Mucosa of descending colon (tissue), 3 donors: ENCODE measurements at regions not wholly inside any gene's neighbourhood (a gene's known extent, or its start where the extent isn't known, plus 50 kb on each side); places are given as distances from the start of the nearest gene placed in this dataset.

ENCODE experiments used
- ATAC-seq: fragments of 200-7000 bp; cut with Tn5 transposase; one replicate; pipeline ENCODE4 v1.9.1; 2020; ENCODE audit warnings: mild to moderate bottlenecking, moderate library complexity
- DNase-seq, 3 donors: peaks; one replicate each; pipeline ENCODE4 v3.0.0-alpha.2; 2020
- H3K36me3 ChIP-seq: fragments of 200-600 bp; one replicate; pipeline ENCODE4 v1.8.0; 2021; ENCODE audit warnings: low read depth, mild to moderate bottlenecking
- H3K4me1 ChIP-seq: fragments of 200-600 bp; one replicate; pipeline ENCODE4 v1.8.0; 2021; ENCODE audit warnings: low read depth, mild to moderate bottlenecking
- H3K4me3 ChIP-seq: fragments of 200-600 bp; one replicate; pipeline ENCODE4 v1.8.0; 2021; ENCODE audit warnings: mild to moderate bottlenecking
- H3K9me3 ChIP-seq: fragments of 200-600 bp; one replicate; pipeline ENCODE4 v1.8.0; 2021; ENCODE audit warnings: mild to moderate bottlenecking
- intact Hi-C, 2 donors: fragments of 100-400 bp; cut with DNase I in 1 of 2; cut with micrococcal nuclease in 1 of 2; formaldehyde crosslinking; loops; one replicate each; pipeline versions ENCODE4 v1.11.0 to v1.11.1; 2022; cut with DNase I, micrococcal nuclease
- TF ChIP-seq, protein P1 (sequence below): fragments of 200-600 bp; IDR thresholded peaks from one replicate; pipeline ENCODE4 v1.8.0; 2022; ENCODE audit warnings: antibody characterized with exemption, mild to moderate bottlenecking
- donor health status: DM: no; HTN: no; CAD: no; lungs with moderate emphysema.
- donor health status: DM: no; HTN: no; CAD: no.
- donor health status: DM: no; HTN: yes; CAD: no.

DNA sequence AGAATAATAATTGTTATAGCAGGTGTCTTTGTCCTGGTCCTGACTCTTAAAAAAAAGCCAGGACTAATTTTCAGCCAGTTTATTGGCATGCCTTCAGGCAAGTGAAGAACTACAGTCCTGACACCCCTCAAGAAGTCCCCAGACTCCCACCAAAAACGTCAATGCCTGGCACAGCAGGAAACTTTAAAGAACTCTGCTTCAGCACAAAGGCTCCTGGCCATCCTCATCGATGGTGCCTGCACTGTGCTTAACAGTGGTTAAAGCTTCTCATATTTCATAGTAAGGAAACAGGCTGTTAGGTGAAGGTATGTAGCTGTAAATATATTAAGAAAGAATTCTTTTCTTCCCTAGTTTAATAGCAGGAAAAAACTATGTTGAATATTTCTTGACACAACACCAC is 280.1 kb upstream of the PUM3 start:
- DNase-seq (no peak), ATAC-seq (no peak)
- H3K36me3 ChIP-seq = no peaks in the 10 kb centered on the region
- TF ChIP-seq, protein P1, sequence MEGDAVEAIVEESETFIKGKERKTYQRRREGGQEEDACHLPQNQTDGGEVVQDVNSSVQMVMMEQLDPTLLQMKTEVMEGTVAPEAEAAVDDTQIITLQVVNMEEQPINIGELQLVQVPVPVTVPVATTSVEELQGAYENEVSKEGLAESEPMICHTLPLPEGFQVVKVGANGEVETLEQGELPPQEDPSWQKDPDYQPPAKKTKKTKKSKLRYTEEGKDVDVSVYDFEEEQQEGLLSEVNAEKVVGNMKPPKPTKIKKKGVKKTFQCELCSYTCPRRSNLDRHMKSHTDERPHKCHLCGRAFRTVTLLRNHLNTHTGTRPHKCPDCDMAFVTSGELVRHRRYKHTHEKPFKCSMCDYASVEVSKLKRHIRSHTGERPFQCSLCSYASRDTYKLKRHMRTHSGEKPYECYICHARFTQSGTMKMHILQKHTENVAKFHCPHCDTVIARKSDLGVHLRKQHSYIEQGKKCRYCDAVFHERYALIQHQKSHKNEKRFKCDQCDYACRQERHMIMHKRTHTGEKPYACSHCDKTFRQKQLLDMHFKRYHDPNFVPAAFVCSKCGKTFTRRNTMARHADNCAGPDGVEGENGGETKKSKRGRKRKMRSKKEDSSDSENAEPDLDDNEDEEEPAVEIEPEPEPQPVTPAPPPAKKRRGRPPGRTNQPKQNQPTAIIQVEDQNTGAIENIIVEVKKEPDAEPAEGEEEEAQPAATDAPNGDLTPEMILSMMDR = no peak
- intact Hi-C loops = no loop called here
- no peaks in the 10 kb centered on the region for H3K4me1 ChIP-seq
- H3K4me3 ChIP-seq = no peak overlapping the region
- H3K9me3 ChIP-seq = no peaks in the 10 kb centered on the region

DNA sequence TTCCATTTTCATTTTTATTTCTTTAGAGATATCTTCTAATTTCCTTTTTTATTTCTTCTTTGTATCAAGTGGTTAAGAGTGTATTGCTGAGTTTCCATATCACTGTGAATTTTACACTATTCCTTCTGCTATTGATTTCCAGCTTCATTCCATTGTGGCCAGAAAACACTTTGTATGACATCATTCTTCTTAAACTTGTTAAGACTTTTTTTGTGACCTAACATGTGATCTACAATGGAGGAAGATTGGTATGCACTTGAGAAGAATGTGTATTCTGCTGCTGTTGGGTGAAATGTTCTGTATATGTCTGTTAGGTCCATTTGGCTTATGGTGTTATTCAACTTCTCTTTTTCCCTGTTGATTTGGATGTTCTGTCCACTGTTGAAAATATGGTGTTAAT is 274.2 kb upstream of the PUM3 start:
- DNase-seq = no peak
- no peak for ATAC-seq
- Histone ChIP-seq H3K9me3 (peaks cover 8% of the 10 kb centered on the region), H3K36me3 (no peaks in the 10 kb centered on the region), H3K4me3 (no peak overlapping the region), H3K4me1 (no peaks in the 10 kb centered on the region)
- TF ChIP-seq, protein P1 = no peak
- intact Hi-C loops = no loop called here

DNA sequence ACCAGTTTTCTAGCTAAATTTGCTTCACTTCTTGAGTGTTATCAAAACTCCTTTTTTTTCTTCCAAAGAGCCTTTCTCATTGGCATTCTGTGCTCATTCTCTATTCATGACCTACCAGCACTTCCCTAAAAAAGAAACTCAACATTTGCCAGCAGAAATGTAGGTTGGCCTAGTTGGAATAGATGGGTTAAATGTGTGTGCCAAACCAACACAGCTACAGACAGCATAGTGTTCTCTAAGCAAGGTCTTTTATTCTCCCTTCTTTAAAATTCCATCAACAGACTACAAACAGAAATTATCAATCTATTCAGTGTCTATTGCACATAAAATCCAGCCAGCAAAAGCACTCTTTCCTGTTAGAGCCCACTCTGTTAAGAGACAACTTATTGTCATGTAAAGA is 255.8 kb upstream of the PUM3 start:
- Histone ChIP-seq H3K9me3 (no peaks in the 10 kb centered on the region), H3K36me3 (no peaks in the 10 kb centered on the region), H3K4me1 (no peaks in the 10 kb centered on the region), H3K4me3 (no peak overlapping the region)
- no peak for ATAC-seq
- no peak for DNase-seq
- TF ChIP-seq, protein P1 = no peak
- intact Hi-C loops = no loop called here

DNA sequence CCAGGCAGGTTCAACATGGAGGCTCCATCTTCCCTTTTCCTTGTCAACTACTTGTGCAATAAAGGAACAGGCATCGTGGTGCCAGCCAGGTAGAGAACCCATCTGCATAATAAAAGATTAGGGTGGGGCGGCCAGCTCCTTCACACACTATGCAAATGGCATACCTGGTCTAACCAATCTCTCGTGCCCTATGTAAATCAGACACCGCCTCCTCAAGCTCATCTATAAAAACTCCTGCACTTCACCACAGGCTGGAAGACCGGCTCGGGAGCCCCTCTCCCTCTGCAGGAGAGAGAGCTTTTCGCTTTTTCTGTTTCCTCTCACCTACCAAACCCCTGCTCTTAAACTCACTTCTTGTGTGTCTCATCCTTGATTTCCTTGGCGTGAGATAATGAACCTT is 244.3 kb upstream of the PUM3 start:
- ATAC-seq = no peak
- Histone ChIP-seq H3K4me3 (no peak overlapping the region), H3K4me1 (no peaks in the 10 kb centered on the region), H3K36me3 (no peaks in the 10 kb centered on the region), H3K9me3 (no peaks in the 10 kb centered on the region)
- TF ChIP-seq, protein P1 = no peak
- intact Hi-C loops = no loop called here
- no peak for DNase-seq

DNA sequence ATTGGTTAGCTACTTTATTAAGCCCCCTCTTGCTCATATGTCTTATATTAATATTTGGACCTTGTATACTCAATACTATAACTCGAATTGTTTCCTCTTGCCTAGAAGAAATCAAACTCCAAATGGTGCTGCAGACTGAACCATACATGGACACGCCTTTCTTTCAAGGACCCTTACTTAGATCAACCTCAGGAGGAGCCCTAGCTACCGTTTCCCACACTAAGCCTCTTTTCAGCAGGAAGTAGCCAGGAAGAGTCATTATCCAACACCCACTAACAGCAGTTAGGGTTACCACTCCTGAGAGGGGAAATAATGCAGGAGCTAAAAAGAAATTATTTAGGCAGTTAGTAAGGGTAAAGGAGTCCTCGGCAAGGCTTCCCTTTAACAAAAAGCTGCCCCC is 243.8 kb upstream of the PUM3 start:
- Histone ChIP-seq H3K36me3 (no peaks in the 10 kb centered on the region), H3K9me3 (no peaks in the 10 kb centered on the region), H3K4me1 (no peaks in the 10 kb centered on the region), H3K4me3 (no peak overlapping the region)
- TF ChIP-seq, protein P1 = no peak
- no peak for DNase-seq
- intact Hi-C loops = no loop called here
- no peak for ATAC-seq

DNA sequence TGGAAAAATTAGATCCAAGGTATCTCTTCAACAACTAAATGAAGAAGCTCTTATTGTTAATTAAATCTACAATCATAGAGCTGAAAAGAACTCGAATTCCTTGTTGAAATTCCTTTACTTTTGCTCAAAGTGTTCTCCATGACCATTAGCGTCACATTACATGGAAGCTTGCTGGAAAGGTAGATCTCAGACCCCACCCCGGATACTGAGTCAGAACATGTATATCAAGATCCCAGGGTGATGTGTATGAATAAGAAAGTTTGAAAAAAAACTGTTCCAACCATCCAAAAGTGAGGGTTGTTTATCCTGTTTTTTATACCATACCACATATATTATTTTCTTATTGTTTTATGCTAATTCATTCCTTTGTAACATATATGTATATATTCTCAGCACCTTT is 237.1 kb upstream of the PUM3 start:
- no peak for DNase-seq
- Histone ChIP-seq H3K4me3 (no peak overlapping the region), H3K4me1 (no peaks in the 10 kb centered on the region), H3K9me3 (no peaks in the 10 kb centered on the region), H3K36me3 (no peaks in the 10 kb centered on the region)
- TF ChIP-seq, protein P1 = no peak
- intact Hi-C loops = no loop called here
- no peak for ATAC-seq
